H9 (cell line): ENCODE measurements at regions not wholly inside any gene's neighbourhood (a gene's known extent, or its start where the extent isn't known, plus 50 kb on each side); places are given as distances from the start of the nearest gene placed in this dataset.

Source experiments
- DNase-seq: peaks from one replicate; pipeline ENCODE4 v3.0.0-alpha.2; 2017
- H2AFZ ChIP-seq: one replicate; pipeline ENCODE4 v1.6.1; 2013; ENCODE audit warnings: mild to moderate bottlenecking, low read length, control low read depth, moderate library complexity
- H2AK5ac ChIP-seq: 2 replicates; pipeline ENCODE4 v1.6.1; 2013; ENCODE audit warnings: low read length, control low read depth, mixed read lengths; ENCODE audit not compliant: insufficient read length
- H2BK120ac ChIP-seq: one replicate; pipeline ENCODE4 v1.6.1; 2013; ENCODE audit warnings: low read depth, mild to moderate bottlenecking, low read length, control low read depth, inconsistent platforms; ENCODE audit not compliant: poor library complexity, severe bottlenecking
- H2BK12ac ChIP-seq: 2 replicates; pipeline ENCODE4 v1.6.1; 2013; ENCODE audit warnings: low read length, control low read depth, mixed read lengths, low read depth; ENCODE audit not compliant: insufficient read length
- H2BK15ac ChIP-seq: 2 replicates; pipeline ENCODE4 v1.6.1; 2013; ENCODE audit warnings: low read depth, low read length, control low read depth
- H2BK20ac ChIP-seq: one replicate; pipeline ENCODE4 v1.6.1; 2013; ENCODE audit warnings: low read depth, mild to moderate bottlenecking, low read length, control low read depth, inconsistent platforms; ENCODE audit not compliant: poor library complexity, severe bottlenecking
- H2BK5ac ChIP-seq: 2 replicates; pipeline ENCODE4 v1.6.1; 2013; ENCODE audit warnings: low read length, control low read depth, mixed read lengths; ENCODE audit not compliant: insufficient read length
- H3K14ac ChIP-seq: 2 replicates; pipeline ENCODE4 v1.6.1; 2013; ENCODE audit warnings: low read length, control low read depth; ENCODE audit not compliant: insufficient read depth
- H3K18ac ChIP-seq: 2 replicates; pipeline ENCODE4 v1.6.1; 2013; ENCODE audit warnings: low read depth, mild to moderate bottlenecking, mixed read lengths, low read length, control low read depth; ENCODE audit not compliant: insufficient read length
- H3K23ac ChIP-seq: 2 replicates; pipeline ENCODE4 v1.6.1; 2013; ENCODE audit warnings: low read length, control low read depth, mixed read lengths, low read depth; ENCODE audit not compliant: insufficient read length
- H3K23me2 ChIP-seq: 2 replicates; pipeline ENCODE4 v1.6.1; 2013; ENCODE audit warnings: low read depth, mild to moderate bottlenecking, mixed read lengths, low read length, control low read depth; ENCODE audit not compliant: insufficient read length, poor library complexity, severe bottlenecking
- H3K27ac ChIP-seq: 2 replicates; pipeline ENCODE4 v1.5.1; 2013; ENCODE audit warnings: low read length, control low read depth, mixed read lengths, low read depth; ENCODE audit not compliant: insufficient read length
- H3K27me3 ChIP-seq: 2 replicates; pipeline ENCODE4 v1.6.1; 2013; ENCODE audit warnings: low read length, control low read depth, inconsistent platforms; ENCODE audit not compliant: insufficient read depth
- H3K4ac ChIP-seq: 2 replicates; pipeline ENCODE4 v1.6.1; 2013; ENCODE audit warnings: low read depth, mild to moderate bottlenecking, control low read depth, inconsistent platforms, low read length, moderate library complexity
- H3K4me1 ChIP-seq: 2 replicates; pipeline ENCODE4 v1.6.1; 2013; ENCODE audit warnings: low read length, control low read depth, inconsistent platforms; ENCODE audit not compliant: insufficient read depth
- H3K4me2 ChIP-seq: 2 replicates; pipeline ENCODE4 v1.6.1; 2013; ENCODE audit warnings: low read length, control low read depth, mixed read lengths; ENCODE audit not compliant: insufficient read length, insufficient read depth
- H3K56ac ChIP-seq: 2 replicates; pipeline ENCODE4 v1.6.1; 2013; ENCODE audit warnings: low read depth, mild to moderate bottlenecking, mixed read lengths, low read length, control low read depth; ENCODE audit not compliant: insufficient read length
- H3K79me1 ChIP-seq: 2 replicates; pipeline ENCODE4 v1.6.1; 2013; ENCODE audit warnings: low read depth, mild to moderate bottlenecking, moderate library complexity, low read length, control low read depth, inconsistent platforms; ENCODE audit not compliant: insufficient read depth, poor library complexity, severe bottlenecking
- H3K79me2 ChIP-seq: 2 replicates; pipeline ENCODE4 v1.6.1; 2013; ENCODE audit warnings: low read length, control low read depth, inconsistent platforms; ENCODE audit not compliant: insufficient read depth
- H3K9ac ChIP-seq: 2 replicates; pipeline ENCODE4 v1.6.1; 2013; ENCODE audit warnings: low read length, control low read depth, mixed read lengths; ENCODE audit not compliant: insufficient read length; ENCODE audit errors: extremely low read depth
- H3K9me3 ChIP-seq: one replicate; pipeline ENCODE4 v1.6.1; 2013; ENCODE audit warnings: low read depth, low read length, inconsistent platforms; ENCODE audit not compliant: control insufficient read depth
- H3T11ph ChIP-seq: one replicate; pipeline ENCODE4 v1.6.1; 2013; ENCODE audit warnings: mild to moderate bottlenecking, low read length, control low read depth, inconsistent platforms
- H4K20me1 ChIP-seq: one replicate; pipeline ENCODE4 v1.6.1; 2013; ENCODE audit not compliant: control insufficient read depth, insufficient read length, insufficient read depth
- H4K5ac ChIP-seq: 2 replicates; pipeline ENCODE4 v1.6.1; 2013; ENCODE audit warnings: low read depth, mild to moderate bottlenecking, mixed read lengths, low read length, control low read depth; ENCODE audit not compliant: insufficient read length
- H4K8ac ChIP-seq: replicated peaks from 2 replicates; pipeline ENCODE4 v1.6.1; 2013; ENCODE audit warnings: low read length, control low read depth, mixed read lengths, low read depth; ENCODE audit not compliant: insufficient read length
- H4K91ac ChIP-seq: 2 replicates; pipeline ENCODE4 v1.6.1; 2013; ENCODE audit warnings: low read depth, mild to moderate bottlenecking, moderate library complexity, mixed read lengths, low read length, control low read depth; ENCODE audit not compliant: insufficient read length
- H3K27ac Mint-ChIP-seq, 3 experiments: 2 replicates in 2 of 3; 3 replicates in 1 of 3; pipeline ENCODE4 v1.8.0; 2020 to 2021; ENCODE audit warnings: mixed read lengths in 3 of 3, mild to moderate bottlenecking in 1 of 3, moderate library complexity in 1 of 3
- H3K27me3 Mint-ChIP-seq: 2 replicates; pipeline ENCODE4 v1.8.0; 2021; ENCODE audit warnings: low read depth, mild to moderate bottlenecking, moderate library complexity, mixed read lengths
- H3K36me3 Mint-ChIP-seq, 3 experiments: 2 replicates in 2 of 3; 3 replicates in 1 of 3; pipeline ENCODE4 v1.8.0; 2020 to 2021; ENCODE audit warnings: low read depth in 3 of 3, mixed read lengths in 3 of 3; ENCODE audit not compliant: insufficient read depth in 1 of 3
- H3K4me1 Mint-ChIP-seq, 2 experiments: 2 replicates each; pipeline ENCODE4 v1.8.0; 2020; ENCODE audit warnings: mixed read lengths in 2 of 2
- H3K4me3 Mint-ChIP-seq, 2 experiments: 2 replicates in 1 of 2; 3 replicates in 1 of 2; pipeline ENCODE4 v1.8.0; 2020 to 2021; ENCODE audit warnings: mild to moderate bottlenecking in 2 of 2, mixed read lengths in 2 of 2, moderate library complexity in 1 of 2
- H3K9me3 Mint-ChIP-seq, 2 experiments: 2 replicates in 1 of 2; 3 replicates in 1 of 2; pipeline ENCODE4 v1.8.0; 2020; ENCODE audit warnings: mild to moderate bottlenecking in 2 of 2, mixed read lengths in 2 of 2, moderate library complexity in 1 of 2
- WGBS: extraction: QIAGEN DNeasy Blood & Tissue Kit; methylation state at CpG from one replicate; pipeline ENCODE4 v1.1.7; 2013; ENCODE audit warnings: missing lambda C conversion rate, low lambda C conversion rate, mixed read lengths; ENCODE audit not compliant: insufficient read length; ENCODE audit errors: extremely low coverage; 5-methylcytosine and 5-hydroxymethylcytosine counted together
- TF ChIP-seq, protein P1 (sequence below): fragments of 200-600 bp; sonication (generic); conservative IDR thresholded peaks from 3 replicates; pipeline ENCODE4 v1.8.0; 2021; ENCODE audit warnings: antibody characterized with exemption, mild to moderate bottlenecking

DNA sequence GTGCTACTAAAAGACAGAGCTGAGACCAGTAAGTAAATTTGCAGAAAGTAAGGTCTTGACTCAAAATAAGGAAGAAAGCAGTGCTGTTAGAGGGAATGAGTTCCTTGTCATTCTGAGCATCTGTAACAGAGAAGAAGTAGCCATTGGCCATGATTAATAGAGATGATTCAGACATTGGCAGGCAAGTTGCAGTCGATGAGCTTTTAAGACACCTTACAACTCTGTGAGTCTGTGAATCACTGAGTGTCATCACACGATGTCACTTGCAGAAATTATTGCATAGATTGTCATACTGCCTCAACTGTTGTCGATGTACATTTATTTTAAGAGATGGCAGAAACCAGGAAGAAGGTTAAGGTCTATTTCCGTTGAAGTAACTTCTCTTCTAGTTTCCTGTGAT, 201.1 kb upstream of the CDH13 start:
- H3K27me3 ChIP-seq: no peaks in the 10 kb centered on the region
- H4K91ac ChIP-seq: no peak overlapping the region
- no peak overlapping the region for H3T11ph ChIP-seq
- no peak overlapping the region for H3K14ac ChIP-seq
- H2AFZ ChIP-seq: no peak overlapping the region
- no peak overlapping the region for H3K27ac ChIP-seq
- no peaks in the 10 kb centered on the region for H3K79me1 ChIP-seq
- TF ChIP-seq, protein P1, sequence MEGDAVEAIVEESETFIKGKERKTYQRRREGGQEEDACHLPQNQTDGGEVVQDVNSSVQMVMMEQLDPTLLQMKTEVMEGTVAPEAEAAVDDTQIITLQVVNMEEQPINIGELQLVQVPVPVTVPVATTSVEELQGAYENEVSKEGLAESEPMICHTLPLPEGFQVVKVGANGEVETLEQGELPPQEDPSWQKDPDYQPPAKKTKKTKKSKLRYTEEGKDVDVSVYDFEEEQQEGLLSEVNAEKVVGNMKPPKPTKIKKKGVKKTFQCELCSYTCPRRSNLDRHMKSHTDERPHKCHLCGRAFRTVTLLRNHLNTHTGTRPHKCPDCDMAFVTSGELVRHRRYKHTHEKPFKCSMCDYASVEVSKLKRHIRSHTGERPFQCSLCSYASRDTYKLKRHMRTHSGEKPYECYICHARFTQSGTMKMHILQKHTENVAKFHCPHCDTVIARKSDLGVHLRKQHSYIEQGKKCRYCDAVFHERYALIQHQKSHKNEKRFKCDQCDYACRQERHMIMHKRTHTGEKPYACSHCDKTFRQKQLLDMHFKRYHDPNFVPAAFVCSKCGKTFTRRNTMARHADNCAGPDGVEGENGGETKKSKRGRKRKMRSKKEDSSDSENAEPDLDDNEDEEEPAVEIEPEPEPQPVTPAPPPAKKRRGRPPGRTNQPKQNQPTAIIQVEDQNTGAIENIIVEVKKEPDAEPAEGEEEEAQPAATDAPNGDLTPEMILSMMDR: no peak
- Mint-ChIP-seq H3K36me3 (no peaks in the 10 kb centered on the region), H3K9me3 (no peaks in the 10 kb centered on the region), H3K27ac (no peak overlapping the region), H3K27me3 (peaks cover 10% of the 10 kb centered on the region), H3K4me1 (no peaks in the 10 kb centered on the region), H3K4me3 (no peak overlapping the region)
- H4K8ac ChIP-seq: no peak overlapping the region
- H2BK120ac ChIP-seq: no peak overlapping the region
- no peaks in the 10 kb centered on the region for H3K23me2 ChIP-seq
- H2BK5ac ChIP-seq: no peak overlapping the region
- no peaks in the 10 kb centered on the region for H4K20me1 ChIP-seq
- no peak overlapping the region for H3K4me2 ChIP-seq
- no peak overlapping the region for H2BK20ac ChIP-seq
- DNase-seq: no peak
- H3K9me3 ChIP-seq: no peaks in the 10 kb centered on the region
- no peak overlapping the region for H2AK5ac ChIP-seq
- H3K4me1 ChIP-seq: no peaks in the 10 kb centered on the region
- H3K4ac ChIP-seq: no peak overlapping the region
- no peak overlapping the region for H3K56ac ChIP-seq
- no peak overlapping the region for H4K5ac ChIP-seq
- no peak overlapping the region for H2BK15ac ChIP-seq
- WGBS: no CpG with 5 or more reads among the region's 4 CpGs
- no peak overlapping the region for H2BK12ac ChIP-seq
- no peak overlapping the region for H3K18ac ChIP-seq
- no peaks in the 10 kb centered on the region for H3K79me2 ChIP-seq
- no peak overlapping the region for H3K9ac ChIP-seq
- H3K23ac ChIP-seq: no peak overlapping the region
